Lung (tissue), 11 donors: ENCODE measurements at regions not wholly inside any gene's neighbourhood (a gene's known extent, or its start where the extent isn't known, plus 50 kb on each side); places are given as distances from the start of the nearest gene placed in this dataset.
"Not testable (repeated sequence)": the region's sequence is repeated elsewhere in the genome, so short reads cannot be mapped to it uniquely, and the experiment has no call there.

Source experiments
- ATAC-seq: fragments of 200-7000 bp; cut with Tn5 transposase; one replicate; pipeline ENCODE4 v1.9.1; 2020; ENCODE audit warnings: moderate number of reproducible peaks; ENCODE audit not compliant: insufficient read depth, low FRiP score
- DNase-seq, 3 donors: peaks; one replicate each; pipeline ENCODE4 v3.0.0-alpha.2; 2013 to 2017
- H3K27ac ChIP-seq, 2 donors: one replicate each; pipeline ENCODE4 v1.5.1; 2013; ENCODE audit warnings: mild to moderate bottlenecking in 2 of 2, moderate library complexity in 2 of 2, control low read depth in 1 of 2, inconsistent platforms in 1 of 2, low read depth in 1 of 2, low read length in 1 of 2
- H3K27me3 ChIP-seq, 3 donors: one replicate each; pipeline ENCODE4 v1.5.1; 2013; ENCODE audit warnings: low read length in 2 of 3; ENCODE audit not compliant: control insufficient read depth in 3 of 3, insufficient read depth in 3 of 3
- H3K36me3 ChIP-seq, 4 donors: one replicate each; pipeline ENCODE4 v1.5.1; 2013; ENCODE audit warnings: low read length in 4 of 4, mild to moderate bottlenecking in 1 of 4, moderate library complexity in 1 of 4; ENCODE audit not compliant: control insufficient read depth in 4 of 4, insufficient read depth in 4 of 4
- H3K4me1 ChIP-seq, 5 donors: one replicate each; pipeline ENCODE4 v1.5.1; 2013; ENCODE audit warnings: low read length in 5 of 5, mild to moderate bottlenecking in 2 of 5, moderate library complexity in 1 of 5; ENCODE audit not compliant: control insufficient read depth in 5 of 5, insufficient read depth in 5 of 5
- H3K4me3 ChIP-seq: one replicate; pipeline ENCODE4 v1.5.1; 2013; ENCODE audit warnings: mild to moderate bottlenecking, control low read depth, moderate library complexity
- H3K9ac ChIP-seq, 2 donors: one replicate each; pipeline ENCODE4 v1.5.1; 2013; ENCODE audit warnings: low read length in 2 of 2, control low read depth in 1 of 2; ENCODE audit not compliant: insufficient read depth in 1 of 2
- H3K9me3 ChIP-seq, 4 donors: one replicate each; pipeline ENCODE4 v1.5.1; 2013; ENCODE audit warnings: low read length in 3 of 4, mild to moderate bottlenecking in 1 of 4, moderate library complexity in 1 of 4; ENCODE audit not compliant: control insufficient read depth in 4 of 4, insufficient read depth in 3 of 4
- CTCF ChIP-seq: IDR thresholded peaks from 2 replicates; pipeline ENCODE4 v1.5.1; 2012; ENCODE audit warnings: mild to moderate bottlenecking; ENCODE audit errors: control extremely low read depth, extremely low read depth
- WGBS, 2 donors: extraction: QIAGEN DNeasy Blood & Tissue Kit; methylation state at CpG; one replicate each; pipeline ENCODE4 v1.1.7; 2013; 5-methylcytosine and 5-hydroxymethylcytosine counted together
- donor health status: control.
- donor health status: control.
- donor health status: Bipolar disorder and iron deficiency.
- donor health status: healthy.
- donor health status: DM: yes; HTN: yes; CAD: no.

GRCh38 chr7:68722044-68722443, 876.2 kb upstream of the AUTS2 start:
- Histone ChIP-seq H3K27ac (no peak overlapping the region), H3K9ac (no peak overlapping the region), H3K27me3 (no peaks in the 10 kb centered on the region), H3K9me3 (peaks cover 0 to 5% (median 0%) of the 10 kb centered on the region in 4 donors), H3K4me3 (no peak overlapping the region), H3K36me3 (no peaks in the 10 kb centered on the region), H3K4me1 (no peaks in the 10 kb centered on the region)
- DNase-seq (no peak), ATAC-seq (no peak)
- TF ChIP-seq CTCF = no peak
- WGBS, 2 donors = 65 to 73% methylated on average over 1 of the region's 1 CpG

GRCh38 chr7:68724965-68725364, 873.3 kb upstream of the AUTS2 start:
- peaks cover 0 to 6% (median 0%) of the 10 kb centered on the region in 4 donors for H3K9me3 ChIP-seq

GRCh38 chr7:68725843-68726785, 872.2 kb upstream of the AUTS2 start:
- Histone ChIP-seq H3K9me3 (peaks cover 0 to 6% (median 0%) of the 10 kb centered on the region in 4 donors), H3K27ac (no peak overlapping the region), H3K27me3 (peaks cover 0 to 3% (median 0%) of the 10 kb centered on the region in 3 donors), H3K9ac (no peak overlapping the region), H3K36me3 (no peaks in the 10 kb centered on the region), H3K4me1 (peaks cover 0 to under 1% (median 0%) of the 10 kb centered on the region in 5 donors), H3K4me3 (no peak overlapping the region)
- DNase-seq (no peak), ATAC-seq (no peak)
- WGBS, 2 donors = 86 to 88% methylated on average over 12 of the region's 12 CpGs
- TF ChIP-seq CTCF = no peak

More at GRCh38 chr7:68724965-68725364, 873.3 kb upstream of the AUTS2 start:
- Histone ChIP-seq H3K4me1 (no peaks in the 10 kb centered on the region), H3K27ac (no peak overlapping the region), H3K4me3 (no peak overlapping the region), H3K36me3 (no peaks in the 10 kb centered on the region), H3K9ac (no peak overlapping the region), H3K27me3 (peaks cover 0 to 3% (median 0%) of the 10 kb centered on the region in 3 donors)
- 59 to 65% methylated on average over 6 of the region's 6 CpGs for WGBS, 2 donors
- no peak for ATAC-seq
- TF ChIP-seq CTCF = no peak
- no peak for DNase-seq

GRCh38 chr7:68728720-68729119, 869.6 kb upstream of the AUTS2 start:
- WGBS, 2 donors = 88 to 89% methylated on average over 6 of the region's 6 CpGs
- ATAC-seq, H3K4me1 ChIP-seq, H3K4me3 ChIP-seq, H3K9ac ChIP-seq, H3K27ac ChIP-seq, H3K36me3 ChIP-seq, H3K27me3 ChIP-seq, H3K9me3 ChIP-seq, DNase-seq: not testable (repeated sequence)
